ENCODE measurements at regions not wholly inside any gene's neighbourhood (a gene's known extent, or its start where the extent isn't known, plus 50 kb on each side); places are given as distances from the start of the nearest gene placed in this dataset.

- H3K27ac ChIP-seq, result no peak overlapping the region
- H3K36me3 ChIP-seq, result no peaks in the 10 kb centered on the region
- H3K4me1 ChIP-seq, result no peaks in the 10 kb centered on the region
- H3K27me3 ChIP-seq, result no peaks in the 10 kb centered on the region
- H3K4me3 ChIP-seq (replicated peaks in 1 of 3), result no peak overlapping the region
- WGBS, 2 donors, result 64 to 66% methylated on average over 13 of the region's 13 CpGs
- no peak for DNase-seq
- TF ChIP-seq POLR2A (IDR thresholded peaks at IDR 0.05) (no peak), CTCF (IDR thresholded peaks at IDR 0.05) (no peak)
- intact Hi-C loops (cut with DNase I), result no loop called here
- no peaks in the 10 kb centered on the region for H3K9me3 ChIP-seq
Observed at GRCh38 chr7:156073366-156074052, 261.2 kb upstream of the SHH start.

- intact Hi-C loops (cut with DNase I), result no loop called here
- Histone ChIP-seq H3K36me3 (no peaks in the 10 kb centered on the region), H3K9me3 (no peaks in the 10 kb centered on the region), H3K4me3 (replicated peaks in 1 of 3) (no peak overlapping the region), H3K27me3 (no peaks in the 10 kb centered on the region), H3K27ac (no peak overlapping the region), H3K4me1 (no peaks in the 10 kb centered on the region)
- WGBS, 2 donors, result 81 to 82% methylated on average over 9 to 11 of the region's 13 CpGs
- no peak for DNase-seq
- TF ChIP-seq POLR2A (IDR thresholded peaks at IDR 0.05), result no peak
- no peak for TF ChIP-seq CTCF (IDR thresholded peaks at IDR 0.05)
Observed at GRCh38 chr7:156071612-156072011, 259.3 kb upstream of the SHH start.

GRCh38 chr7:156069891-156070290 is 257.6 kb upstream of the SHH start:
- intact Hi-C loops (cut with DNase I), result no loop called here
- no peaks in the 10 kb centered on the region for H3K36me3 ChIP-seq
- no peak for TF ChIP-seq CTCF (IDR thresholded peaks at IDR 0.05)
- TF ChIP-seq POLR2A (IDR thresholded peaks at IDR 0.05), result no peak
- WGBS, 2 donors, result 74 to 94% methylated on average over 4 of the region's 4 CpGs
- no peak overlapping the region for H3K27ac ChIP-seq
- H3K27me3 ChIP-seq, result no peaks in the 10 kb centered on the region
- H3K9me3 ChIP-seq, result no peaks in the 10 kb centered on the region
- no peak overlapping the region for H3K4me3 ChIP-seq (replicated peaks in 1 of 3)
- H3K4me1 ChIP-seq, result no peaks in the 10 kb centered on the region
- DNase-seq, result no peak

- Histone ChIP-seq H3K36me3 (no peaks in the 10 kb centered on the region), H3K4me3 (replicated peaks in 1 of 3) (no peak overlapping the region), H3K27me3 (no peaks in the 10 kb centered on the region), H3K9me3 (no peaks in the 10 kb centered on the region), H3K4me1 (no peaks in the 10 kb centered on the region), H3K27ac (no peak overlapping the region)
- 93% methylated on average over 10 of the region's 10 CpGs for WGBS, 2 donors
- DNase-seq, result no peak
- TF ChIP-seq POLR2A (IDR thresholded peaks at IDR 0.05) (no peak), CTCF (IDR thresholded peaks at IDR 0.05) (no peak)
- intact Hi-C loops (cut with DNase I), result no loop called here
Observed at GRCh38 chr7:156067156-156067555, 254.9 kb upstream of the SHH start.

GRCh38 chr7:156065400-156065799 is 253.1 kb upstream of the SHH start:
- H3K27me3 ChIP-seq, result no peaks in the 10 kb centered on the region
- H3K9me3 ChIP-seq, result no peaks in the 10 kb centered on the region
- no peak for TF ChIP-seq CTCF (IDR thresholded peaks at IDR 0.05)
- TF ChIP-seq POLR2A (IDR thresholded peaks at IDR 0.05), result no peak
- intact Hi-C loops (cut with DNase I), result no loop called here
- 72 to 80% methylated on average over 3 of the region's 3 CpGs for WGBS, 2 donors
- no peak overlapping the region for H3K27ac ChIP-seq
- no peak for DNase-seq
- no peaks in the 10 kb centered on the region for H3K4me1 ChIP-seq
- H3K36me3 ChIP-seq, result no peaks in the 10 kb centered on the region
- H3K4me3 ChIP-seq (replicated peaks in 1 of 3), result no peak overlapping the region

All from thyroid gland (tissue), 4 donors.